ENCODE measurements at regions not wholly inside any gene's neighbourhood (a gene's known extent, or its start where the extent isn't known, plus 50 kb on each side); places are given as distances from the start of the nearest gene placed in this dataset.
"Not testable (repeated sequence)": the region's sequence is repeated elsewhere in the genome, so short reads cannot be mapped to it uniquely, and the experiment has no call there.

DNA sequence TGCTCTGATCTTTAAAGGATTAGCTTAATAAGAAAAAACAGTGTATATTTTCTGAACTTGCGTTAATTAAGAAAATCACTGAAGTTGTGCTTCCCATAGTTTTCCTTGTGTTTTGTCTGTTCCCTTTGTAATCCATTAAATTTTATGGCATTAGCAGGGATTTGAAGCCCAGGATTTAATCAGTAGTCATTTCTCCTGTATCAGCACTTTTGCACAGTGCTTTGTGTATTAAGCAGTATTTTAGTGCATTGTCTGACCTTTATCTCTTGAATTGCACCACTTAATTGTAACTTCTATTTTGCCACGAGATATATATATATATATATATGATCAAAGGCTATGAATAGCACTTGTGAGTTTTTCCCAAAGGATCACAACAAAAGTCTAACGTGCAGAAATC, 133.7 kb downstream of the S1PR1 start:
- DNase-seq (ENCODE audit: low read depth) = no peak

DNA sequence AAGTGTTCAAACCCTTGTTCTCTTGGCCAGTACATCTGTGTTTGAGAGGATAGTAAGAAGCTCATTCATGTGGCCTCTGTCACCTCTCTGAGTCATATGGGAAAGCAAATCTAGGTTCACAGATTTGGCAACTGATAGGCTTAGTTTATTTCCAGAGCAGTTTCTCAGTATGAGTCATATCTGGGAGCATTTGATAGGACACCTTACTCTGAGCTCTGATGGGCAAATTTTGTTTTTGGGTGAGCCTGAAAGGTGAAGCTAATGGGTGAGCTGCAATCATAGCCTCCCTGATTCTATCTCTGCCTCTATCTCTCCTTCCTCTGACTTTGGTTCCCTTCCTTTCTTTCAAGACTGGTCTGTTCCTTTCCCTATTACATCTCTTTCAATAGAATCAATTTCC, 134.4 kb downstream of the S1PR1 start:
- DNase-seq (ENCODE audit: low read depth) = no peak

DNA sequence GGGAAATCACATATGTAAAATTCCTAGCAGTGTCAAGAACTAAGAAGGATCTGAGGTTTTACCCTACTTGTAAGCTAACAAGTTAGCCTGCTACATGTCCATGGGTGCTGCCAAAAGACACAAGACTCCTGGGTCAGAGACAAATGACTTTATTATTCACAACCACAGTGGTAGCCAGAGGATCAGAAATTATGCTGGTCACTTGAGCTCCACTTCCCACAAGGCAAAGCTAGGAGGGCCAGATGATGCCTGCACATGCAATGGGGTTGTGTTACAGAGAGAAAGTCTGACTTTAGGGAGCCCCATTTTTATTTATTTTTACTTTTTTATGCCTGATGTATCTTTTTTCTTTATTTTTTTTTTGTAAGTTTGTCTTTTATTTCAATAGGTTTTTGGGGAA, 136.8 kb downstream of the S1PR1 start:
- no peak for DNase-seq (ENCODE audit: low read depth)

DNA sequence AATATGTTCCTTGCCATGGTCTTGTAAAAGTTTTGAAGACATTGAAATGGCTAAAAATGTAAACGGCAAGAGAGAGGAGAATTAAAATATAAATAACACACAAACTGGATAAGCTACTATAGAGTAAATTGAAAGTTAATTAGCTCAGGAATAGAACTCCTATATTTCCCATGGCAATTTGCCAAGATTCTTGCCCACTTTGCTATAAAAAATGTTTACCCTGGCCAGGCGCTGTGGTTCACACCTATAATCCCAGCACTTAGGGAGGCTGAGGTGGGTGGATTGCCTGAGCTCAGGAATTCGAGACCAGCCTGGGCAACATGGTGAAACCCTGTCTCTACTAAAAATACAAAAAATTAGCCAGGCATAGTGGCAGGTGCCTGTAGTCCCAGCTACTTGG, 138.6 kb downstream of the S1PR1 start:
- DNase-seq (ENCODE audit: low read depth) = not testable (repeated sequence)

DNA sequence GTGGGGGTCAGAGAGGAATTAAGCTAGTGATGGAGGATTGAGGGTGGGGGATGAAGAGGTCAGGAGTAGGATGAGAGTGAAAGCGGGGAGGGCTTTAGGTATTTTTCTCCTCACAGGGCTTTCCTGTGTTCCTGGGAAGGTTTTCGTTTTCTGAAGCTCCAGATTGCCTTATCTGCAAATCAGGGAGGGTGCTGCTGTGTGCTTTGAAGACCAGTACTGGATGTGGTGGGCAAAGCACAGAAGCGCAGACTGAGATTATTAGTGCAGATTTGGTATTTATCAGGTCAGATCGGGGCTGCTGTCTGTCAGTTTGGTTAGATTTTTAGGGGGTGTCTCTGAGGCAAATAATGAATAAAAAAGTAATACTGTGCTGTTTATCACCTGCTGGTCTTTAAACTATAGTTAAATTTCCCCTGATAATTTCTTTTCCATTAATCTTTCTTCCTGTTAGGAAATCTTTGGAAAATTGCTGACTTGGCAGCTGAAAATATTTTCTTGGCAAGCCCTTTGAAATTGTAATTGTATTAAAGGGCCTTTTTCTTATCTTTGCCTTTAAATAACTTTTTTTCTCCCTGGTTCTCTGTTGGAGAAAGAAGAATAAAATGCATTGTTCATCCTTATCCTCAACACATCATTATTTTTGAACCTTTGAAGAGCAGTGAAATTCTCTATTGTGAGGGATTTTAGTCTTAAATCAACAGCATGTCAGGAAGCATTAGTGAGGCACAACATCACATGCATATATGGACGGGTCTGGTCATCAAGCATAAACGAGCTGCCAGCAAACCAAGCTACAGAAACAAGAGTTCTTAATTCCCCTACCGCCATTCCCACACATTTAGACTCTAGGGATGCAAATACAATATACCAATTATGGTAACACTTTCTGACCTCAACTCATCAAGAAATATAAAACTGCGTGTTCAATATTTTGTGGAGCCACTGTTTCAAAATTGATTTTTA, 139.6 kb downstream of the S1PR1 start:
- DNase-seq (ENCODE audit: low read depth) = no peak

DNA sequence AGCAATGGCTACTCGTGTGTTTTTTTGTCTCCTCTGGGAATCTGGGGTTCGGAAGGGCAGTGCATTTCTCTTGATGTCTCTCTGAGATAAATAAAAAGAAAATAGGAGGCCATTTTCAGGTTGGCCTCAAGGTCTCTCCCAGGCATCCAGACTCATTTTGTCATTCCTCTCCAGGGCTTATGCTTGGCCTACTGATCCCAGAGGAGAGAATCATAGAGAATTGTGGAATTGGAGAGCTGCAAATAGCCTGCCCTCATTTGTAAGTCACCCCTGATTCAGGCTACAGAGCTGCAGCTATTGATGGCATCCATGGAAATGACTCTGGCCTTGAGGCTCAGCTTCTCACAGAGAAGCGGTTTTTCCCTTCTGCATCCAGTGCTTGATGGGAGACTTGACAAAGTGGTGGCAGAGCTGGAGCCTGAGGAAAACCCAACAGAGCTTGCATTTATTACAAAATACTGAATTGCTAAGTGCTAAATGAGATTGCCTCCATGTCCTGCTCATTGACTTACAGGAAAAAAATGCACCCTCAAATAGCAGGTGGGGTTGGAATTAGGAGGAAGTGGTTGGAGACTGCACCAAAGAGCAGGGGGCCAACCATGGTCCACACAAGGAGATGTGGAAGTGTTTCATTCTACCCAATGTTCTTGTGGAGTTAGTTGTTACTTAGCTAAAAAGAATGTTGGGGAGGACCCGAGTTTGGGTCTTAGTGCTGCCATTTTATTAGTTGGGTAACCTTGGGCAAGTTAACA, 140.4 kb downstream of the S1PR1 start:
- DNase-seq (ENCODE audit: low read depth) = no peak

DNA sequence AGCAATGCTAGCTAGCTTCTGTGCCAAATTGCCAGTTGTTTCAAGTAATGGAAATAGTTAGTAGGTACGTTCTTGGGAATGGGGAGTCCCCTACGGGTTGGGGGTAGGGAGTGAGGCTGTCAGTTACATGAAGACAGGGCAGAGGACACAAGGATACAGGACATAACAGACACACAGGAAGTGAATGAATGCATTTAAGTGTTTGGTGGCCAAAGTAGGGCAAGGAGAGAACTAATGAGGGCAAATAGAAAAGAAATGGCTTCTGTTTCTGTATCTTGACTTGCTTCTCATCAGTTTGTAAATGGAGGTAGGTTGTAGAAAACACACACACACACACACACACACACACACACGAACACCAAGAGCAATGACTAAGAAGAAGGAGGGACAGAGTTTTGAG, 142.2 kb downstream of the S1PR1 start:
- no peak for DNase-seq (ENCODE audit: low read depth)

DNA sequence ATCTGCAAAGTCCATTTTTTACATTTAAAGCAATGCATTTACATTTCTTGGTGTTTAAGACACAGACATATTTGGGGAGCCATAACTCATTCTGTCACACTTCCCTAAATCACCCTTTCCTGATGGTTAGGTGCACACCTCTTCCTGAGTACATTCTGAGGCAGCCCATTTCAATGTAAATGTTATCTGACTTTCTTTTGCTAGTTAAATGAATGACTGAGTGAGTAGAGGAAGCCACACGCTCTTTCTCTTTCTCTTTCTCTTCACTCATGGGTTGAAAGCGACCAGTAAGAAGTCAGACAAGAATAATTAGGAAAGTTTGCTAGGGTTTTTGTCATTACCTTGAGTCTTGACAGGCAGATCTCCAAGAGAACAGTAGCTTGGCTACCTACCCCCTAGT, 143.1 kb downstream of the S1PR1 start:
- no peak for DNase-seq (ENCODE audit: low read depth)

DNA sequence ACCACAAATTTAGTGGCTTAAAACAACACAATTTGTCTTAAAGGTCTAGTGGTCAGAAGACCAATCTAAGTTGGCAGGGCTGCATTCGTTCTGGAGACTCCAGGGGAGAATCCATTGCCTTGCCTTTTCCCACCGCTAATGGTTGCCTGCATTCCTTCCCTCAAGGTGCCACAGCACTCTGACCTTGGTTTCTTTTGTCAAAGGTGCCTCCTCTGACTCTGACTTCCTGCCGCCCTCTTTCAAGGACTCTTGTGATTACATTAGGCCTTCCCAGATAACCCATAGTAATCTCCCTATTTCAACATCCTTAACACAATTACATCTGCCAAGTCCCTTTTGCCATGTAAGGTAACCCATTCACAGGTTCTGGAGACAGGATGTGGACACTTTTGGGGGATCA, 145.3 kb downstream of the S1PR1 start:
- DNase-seq (ENCODE audit: low read depth) = no peak

DNA sequence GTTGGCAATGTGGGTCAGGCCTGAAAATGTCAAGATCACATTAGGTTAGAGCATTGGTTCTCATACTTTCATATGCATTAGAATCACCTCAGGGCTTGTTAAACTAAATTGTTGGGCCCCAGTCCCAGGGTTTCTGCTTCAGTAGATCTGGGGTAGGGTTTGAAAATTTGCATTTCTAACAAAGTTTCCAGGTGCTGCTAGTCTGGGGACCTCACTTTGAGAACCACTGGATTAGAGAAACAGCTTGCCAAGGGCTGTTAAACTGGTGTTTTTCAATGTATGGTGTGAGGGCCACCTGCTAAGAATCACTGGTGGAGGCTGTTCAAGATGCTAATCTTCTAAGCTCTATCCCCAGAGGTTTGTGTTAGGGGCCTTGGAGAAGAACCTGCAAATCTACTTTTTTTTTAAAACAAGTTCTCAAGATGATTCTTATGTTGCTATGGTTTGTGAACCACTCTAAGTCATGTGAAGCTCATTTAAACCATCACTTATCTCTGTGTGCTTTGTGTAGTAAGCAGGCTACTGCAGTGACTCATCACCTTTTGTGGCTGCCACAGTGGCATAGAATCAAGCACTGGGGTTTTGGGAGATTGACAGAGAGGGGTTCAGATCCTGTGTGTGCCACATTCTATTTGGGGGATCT, 152.2 kb downstream of the S1PR1 start:
- DNase-seq (ENCODE audit: low read depth) = no peak

DNA sequence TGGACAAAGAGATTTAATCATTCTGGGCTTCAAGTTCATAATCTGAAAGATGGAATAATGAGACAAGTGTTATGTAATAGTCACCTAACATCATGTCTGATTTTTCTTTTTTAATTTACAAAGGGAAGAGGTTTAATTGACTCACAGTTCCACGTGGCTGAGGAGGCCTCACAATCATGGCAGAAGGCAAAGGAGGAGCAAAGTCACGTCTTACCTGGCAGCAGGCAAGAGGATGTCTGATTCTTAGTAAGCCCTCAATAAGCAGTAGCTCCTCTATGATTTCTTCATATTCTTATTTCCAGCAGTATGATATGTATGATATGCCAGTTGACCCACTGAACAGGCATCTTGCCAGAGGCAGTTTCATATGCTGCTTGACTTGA, 152.7 kb downstream of the S1PR1 start:
- DNase-seq (ENCODE audit: low read depth) = no peak

DNA sequence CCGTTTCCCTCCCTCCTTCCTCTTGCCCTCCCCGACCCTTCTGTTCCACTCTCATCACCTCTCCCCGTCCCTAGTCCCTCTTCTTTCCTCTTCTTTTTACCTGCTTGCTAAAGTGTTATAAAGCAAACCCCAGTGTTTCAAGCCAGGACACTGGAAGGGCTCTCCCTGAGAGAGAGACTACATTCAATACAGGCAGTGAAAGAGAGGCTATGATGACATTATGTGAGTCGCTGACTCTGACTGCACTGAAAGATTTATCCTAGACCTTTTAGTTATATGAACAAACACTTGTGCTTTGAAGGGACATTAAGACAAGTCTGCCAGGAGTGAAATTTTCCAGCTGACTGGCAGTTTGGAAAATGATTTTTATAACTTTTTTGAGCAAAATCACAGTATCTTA, 155.7 kb downstream of the S1PR1 start:
- DNase-seq (ENCODE audit: low read depth) = no peak

DNA sequence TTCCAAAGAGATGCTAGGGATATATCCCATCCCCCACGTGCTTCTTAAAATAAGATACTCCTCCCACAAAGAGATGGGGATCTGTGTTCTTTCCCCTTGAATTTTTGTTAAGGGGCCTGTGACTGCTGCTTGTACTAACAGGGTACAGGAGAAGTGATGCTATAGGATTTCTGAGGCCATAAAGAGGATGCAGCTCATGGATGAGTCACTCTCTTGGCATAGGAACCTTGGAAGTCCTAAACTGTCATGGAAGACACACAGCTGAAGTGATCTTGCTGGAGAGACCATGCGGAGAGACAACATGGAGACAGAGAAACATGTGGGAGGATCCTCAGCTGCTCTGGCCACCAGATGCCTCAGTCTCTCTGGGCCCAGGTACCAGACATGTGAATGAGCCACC, 157.2 kb downstream of the S1PR1 start:
- DNase-seq (ENCODE audit: low read depth) = no peak

DNA sequence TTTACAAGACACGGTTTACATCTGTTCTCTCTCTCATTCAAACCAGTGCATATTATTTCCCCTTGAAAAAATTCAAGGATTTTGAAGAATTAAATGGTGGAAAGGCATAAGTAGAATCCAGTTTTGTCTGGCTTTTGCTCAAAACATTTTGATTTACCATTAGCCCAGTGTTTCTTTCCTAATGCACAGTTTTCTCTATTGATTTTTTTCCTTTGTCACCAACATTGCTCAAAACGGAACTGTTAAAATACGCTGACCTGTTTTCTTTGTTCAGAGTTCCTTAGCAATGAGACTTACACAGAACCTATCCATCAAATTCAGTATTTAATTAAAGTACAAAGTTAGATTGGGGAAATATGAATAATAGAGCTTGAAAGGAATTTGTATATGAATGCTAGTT, 162.4 kb downstream of the S1PR1 start:
- DNase-seq (ENCODE audit: low read depth) = no peak

DNA sequence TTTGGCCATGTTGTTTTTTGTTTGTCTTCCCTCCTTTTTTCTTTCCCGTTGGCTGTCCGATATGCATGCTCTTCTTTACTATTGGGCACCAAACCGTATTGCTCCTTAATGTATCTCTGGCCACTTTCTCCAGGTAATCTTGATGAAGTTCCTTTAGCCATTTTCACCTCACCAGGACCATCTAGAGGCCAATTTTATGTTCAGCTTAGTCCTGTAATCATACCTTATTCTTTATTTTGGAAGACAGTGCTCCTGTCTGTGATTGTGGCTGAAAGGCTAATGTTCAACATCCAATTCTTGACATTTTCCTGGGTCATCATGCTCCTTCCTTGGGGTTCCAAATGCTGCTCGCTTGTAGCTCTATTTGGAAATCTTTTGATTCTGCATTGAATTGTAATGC, 169.5 kb downstream of the S1PR1 start:
- no peak for DNase-seq (ENCODE audit: low read depth)

DNA sequence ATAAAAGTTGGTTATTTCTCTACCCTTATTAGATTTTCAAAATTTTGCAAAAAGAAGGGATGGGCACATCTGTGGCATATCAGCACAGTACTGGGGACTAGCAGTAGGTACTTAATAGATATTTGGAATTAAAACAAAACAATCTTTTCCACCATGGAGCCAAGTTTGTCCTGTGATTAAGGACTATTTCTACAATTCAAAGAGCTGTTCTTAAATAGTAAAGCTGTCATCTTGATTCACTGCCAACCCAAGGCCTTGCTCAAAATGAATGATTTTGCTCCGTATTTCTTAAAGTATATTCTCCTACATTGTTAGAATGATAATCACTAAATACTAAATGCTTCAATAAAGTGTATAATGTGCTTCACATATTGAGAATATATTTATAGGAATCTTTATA, 169.9 kb downstream of the S1PR1 start:
- no peak for DNase-seq (ENCODE audit: low read depth)

DNA sequence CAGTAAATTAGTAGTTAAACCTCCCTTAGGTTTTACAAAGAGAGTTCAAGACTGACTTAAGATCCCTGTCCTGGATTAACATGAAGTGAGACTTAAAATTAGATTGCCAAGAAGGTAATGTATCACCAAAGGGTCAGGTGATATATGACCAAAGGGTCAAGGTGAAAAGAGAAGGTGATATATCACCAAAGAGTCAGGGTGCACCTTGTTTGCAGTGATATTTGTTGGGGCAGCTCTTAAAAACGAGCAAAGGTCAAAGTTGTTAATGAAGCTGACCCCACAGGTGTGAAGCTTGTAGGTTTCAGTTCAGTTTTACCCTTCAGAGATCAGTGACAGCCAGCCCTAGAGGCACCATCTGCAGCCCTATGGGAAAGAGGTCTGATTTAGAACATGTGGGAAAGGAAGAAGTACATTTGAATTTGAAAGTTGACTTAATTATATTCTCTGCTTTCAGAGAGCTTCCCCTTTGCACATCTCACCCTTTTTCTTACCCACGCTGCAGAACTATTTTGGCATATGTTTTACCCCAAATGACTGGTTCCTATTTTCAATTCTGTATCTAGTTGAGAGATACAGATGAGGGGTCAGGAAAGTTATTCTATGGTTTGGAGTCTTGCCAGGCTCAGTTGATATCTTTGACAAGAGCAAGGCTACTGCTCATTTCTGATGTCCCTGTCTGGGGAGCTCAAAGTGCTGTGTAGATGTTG, 170.8 kb downstream of the S1PR1 start:
- DNase-seq (ENCODE audit: low read depth) = no peak

DNA sequence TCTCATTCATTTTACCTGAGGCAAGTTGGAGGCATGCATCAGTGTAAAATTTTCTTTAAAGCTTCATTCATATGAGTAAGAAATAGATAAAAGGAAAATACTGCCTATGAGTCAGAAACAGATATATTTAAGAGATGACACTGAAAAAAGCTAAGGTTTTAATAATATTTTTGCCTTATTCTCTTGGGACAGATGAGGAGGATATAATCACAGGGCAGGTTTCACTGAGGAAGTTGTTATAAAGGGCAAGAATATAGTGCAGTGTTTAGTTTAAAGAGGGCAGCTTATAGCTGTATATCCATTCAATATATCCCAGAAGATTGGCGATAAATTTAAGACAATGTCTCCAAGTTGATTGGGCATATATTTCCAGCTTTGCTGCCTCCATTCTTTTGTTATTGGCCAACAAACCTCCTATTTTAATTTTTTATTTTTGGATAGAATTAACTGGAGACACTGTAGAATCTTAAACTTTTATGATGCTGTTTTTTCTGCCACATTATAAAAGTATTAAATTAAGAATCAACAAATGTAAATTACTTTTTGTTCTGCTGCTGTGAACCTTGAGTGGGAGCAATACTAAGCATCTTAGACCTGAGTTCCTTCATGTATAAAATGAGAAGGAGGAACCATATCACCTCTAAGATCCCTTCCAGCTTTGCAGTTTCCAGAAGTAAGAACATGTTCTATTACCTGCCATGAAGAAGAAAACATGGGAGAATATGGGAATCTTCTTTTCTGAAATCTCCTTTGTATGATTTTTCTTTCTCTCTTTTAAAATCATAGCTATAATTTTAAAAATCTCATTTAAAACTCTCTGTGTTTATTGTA, 171.6 kb downstream of the S1PR1 start:
- no peak for DNase-seq (ENCODE audit: low read depth)

DNA sequence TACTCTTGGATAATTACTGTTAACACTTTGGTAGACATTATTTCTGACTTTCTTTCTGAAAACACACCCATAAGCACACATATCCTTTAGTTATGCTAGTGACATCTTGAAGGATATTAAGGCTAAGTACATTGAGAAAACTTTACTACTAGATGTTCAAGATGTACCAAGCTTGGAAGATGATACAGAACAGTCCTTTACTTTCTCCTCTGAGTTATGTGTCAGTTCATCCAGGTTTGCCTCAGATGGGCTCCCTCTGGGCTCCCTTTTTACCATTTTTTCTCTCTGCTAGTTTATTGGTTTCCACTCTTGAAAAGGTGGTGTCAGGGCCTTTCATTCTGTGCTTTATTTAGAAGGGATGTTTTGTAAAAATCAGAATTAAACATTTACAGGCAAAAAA, 172.3 kb downstream of the S1PR1 start:
- no peak for DNase-seq (ENCODE audit: low read depth)

DNA sequence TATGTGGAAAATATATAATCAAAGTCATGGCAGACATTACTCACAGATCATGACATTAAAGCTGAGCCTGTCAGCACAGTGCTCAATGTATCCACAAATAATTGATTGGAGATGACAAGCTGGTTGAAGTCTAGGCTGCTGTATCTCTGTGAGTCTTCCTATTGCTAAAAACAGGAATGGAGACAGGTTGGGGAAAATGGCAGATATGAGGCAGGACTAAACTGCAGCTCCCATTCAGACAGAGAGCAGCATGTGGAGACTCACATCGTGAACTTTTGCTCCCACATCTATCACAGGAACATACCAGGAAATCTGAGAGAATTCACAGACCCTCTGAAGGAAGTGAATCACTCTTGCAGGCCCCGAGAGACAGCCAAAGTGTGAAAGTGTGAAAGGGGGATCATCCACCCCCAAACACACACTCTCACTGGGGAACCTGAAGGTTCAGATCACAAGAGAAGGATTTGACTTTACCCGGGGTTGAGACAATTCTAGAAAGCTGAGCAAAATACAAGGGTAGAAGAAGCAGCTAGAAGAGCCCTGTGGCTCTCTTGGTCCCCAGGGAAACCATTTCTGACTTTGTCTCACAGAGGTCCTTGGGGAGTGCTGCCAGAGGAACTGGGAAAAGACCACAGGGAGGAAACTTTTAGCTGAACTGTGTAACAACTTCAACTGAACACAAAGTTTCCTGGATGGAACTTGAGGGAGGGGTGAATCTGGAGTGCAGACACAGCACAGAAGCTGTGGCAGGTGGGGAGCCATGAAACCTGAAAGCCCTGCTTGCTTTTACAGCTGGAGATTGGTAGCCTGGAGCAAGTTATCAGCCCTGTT, 173.4 kb downstream of the S1PR1 start:
- DNase-seq (ENCODE audit: low read depth) = no peak

DNA sequence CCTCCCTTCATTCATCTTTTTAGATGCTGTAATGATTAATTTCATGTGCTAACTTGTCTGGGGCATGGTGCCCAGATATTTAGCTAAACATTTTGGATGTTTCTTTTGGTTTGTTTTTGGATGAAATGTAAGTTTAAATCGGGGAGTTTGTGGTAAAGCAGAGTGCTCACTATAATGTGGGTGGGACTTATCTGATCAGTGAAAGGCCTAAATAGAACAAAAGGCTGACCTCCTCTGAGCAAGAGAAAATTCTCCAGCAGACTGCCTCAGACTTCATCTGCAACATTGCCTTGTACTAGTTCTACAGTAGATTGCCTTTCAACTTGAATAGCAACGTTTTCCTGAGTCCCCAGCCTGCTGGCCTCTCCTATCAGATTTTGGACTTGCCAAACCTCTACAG, 183.6 kb downstream of the S1PR1 start:
- no peak for DNase-seq (ENCODE audit: low read depth)
